ENCODE measurements at regions not wholly inside any gene's neighbourhood (a gene's known extent, or its start where the extent isn't known, plus 50 kb on each side); places are given as distances from the start of the nearest gene placed in this dataset.

GRCh38 chr4:90061881-90062280 lies 65.3 kb upstream of the CCSER1 start:
- no peak overlapping the region for H3K27ac ChIP-seq (ENCODE audit: low read depth in 1 of 2, low read length in 1 of 2)
- no peaks in the 10 kb centered on the region for H3K4me1 ChIP-seq (ENCODE audit: control insufficient read depth in 5 of 5, insufficient read depth in 5 of 5, low read length in 5 of 5)
- no peaks in the 10 kb centered on the region for H3K36me3 ChIP-seq (ENCODE audit: control insufficient read depth in 4 of 4, insufficient read depth in 4 of 4, low read length in 4 of 4)
- no peaks in the 10 kb centered on the region for H3K9me3 ChIP-seq (ENCODE audit: control insufficient read depth in 4 of 4, insufficient read depth in 3 of 4, low read length in 3 of 4)
- H3K27me3 ChIP-seq (ENCODE audit: control insufficient read depth in 3 of 3, insufficient read depth in 3 of 3, low read length in 2 of 3) = no peaks in the 10 kb centered on the region
- H3K9ac ChIP-seq (ENCODE audit: insufficient read depth in 1 of 2, low read length in 2 of 2) = no peak overlapping the region
- DNase-seq = no peak
- H3K4me3 ChIP-seq = no peak overlapping the region
- WGBS, 2 donors = 51 to 88% methylated on average over 1 of the region's 1 CpG
- TF ChIP-seq CTCF (IDR thresholded peaks at IDR 0.05; ENCODE audit: control extremely low read depth, extremely low read depth) = no peak
- ATAC-seq (ENCODE audit: insufficient read depth, low FRiP score) = no peak

GRCh38 chr4:90064196-90064595 lies 63.0 kb upstream of the CCSER1 start:
- no peaks in the 10 kb centered on the region for H3K27me3 ChIP-seq (ENCODE audit: control insufficient read depth in 3 of 3, insufficient read depth in 3 of 3, low read length in 2 of 3)
- H3K4me3 ChIP-seq = no peak overlapping the region
- H3K4me1 ChIP-seq (ENCODE audit: control insufficient read depth in 5 of 5, insufficient read depth in 5 of 5, low read length in 5 of 5) = no peaks in the 10 kb centered on the region
- DNase-seq (no peak), ATAC-seq (ENCODE audit: insufficient read depth, low FRiP score) (no peak)
- TF ChIP-seq CTCF (IDR thresholded peaks at IDR 0.05; ENCODE audit: control extremely low read depth, extremely low read depth) = no peak
- no peaks in the 10 kb centered on the region for H3K36me3 ChIP-seq (ENCODE audit: control insufficient read depth in 4 of 4, insufficient read depth in 4 of 4, low read length in 4 of 4)
- no peak overlapping the region for H3K9ac ChIP-seq (ENCODE audit: insufficient read depth in 1 of 2, low read length in 2 of 2)
- H3K9me3 ChIP-seq (ENCODE audit: control insufficient read depth in 4 of 4, insufficient read depth in 3 of 4, low read length in 3 of 4) = no peaks in the 10 kb centered on the region
- WGBS, 2 donors = 77 to 86% methylated on average over 4 of the region's 4 CpGs
- no peak overlapping the region for H3K27ac ChIP-seq (ENCODE audit: low read depth in 1 of 2, low read length in 1 of 2)

DNA sequence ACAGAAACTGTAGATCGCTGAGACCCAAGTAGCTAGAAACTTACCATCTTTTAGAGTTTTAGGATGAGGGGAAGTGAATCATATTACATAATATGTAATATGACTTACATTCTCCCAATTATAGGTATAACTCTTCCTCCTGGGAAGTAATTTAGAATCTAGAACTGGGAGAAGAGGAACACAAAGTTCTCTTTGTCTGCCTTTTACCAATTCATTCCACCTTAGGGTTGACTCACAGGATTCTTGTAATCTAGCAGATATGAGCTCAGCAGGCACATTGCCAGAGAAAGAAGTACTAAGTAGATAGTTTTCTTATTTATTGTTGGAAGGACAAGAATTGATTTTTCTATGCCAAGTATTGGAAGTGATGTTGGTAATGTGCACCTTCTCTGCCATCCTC lies 58.0 kb upstream of the CCSER1 start:
- H3K4me1 ChIP-seq (ENCODE audit: control insufficient read depth in 5 of 5, insufficient read depth in 5 of 5, low read length in 5 of 5) = no peaks in the 10 kb centered on the region
- H3K9me3 ChIP-seq (ENCODE audit: control insufficient read depth in 4 of 4, insufficient read depth in 3 of 4, low read length in 3 of 4) = no peaks in the 10 kb centered on the region
- 90 to 95% methylated on average over 1 of the region's 1 CpG for WGBS, 2 donors
- H3K9ac ChIP-seq (ENCODE audit: insufficient read depth in 1 of 2, low read length in 2 of 2) = no peak overlapping the region
- no peak overlapping the region for H3K27ac ChIP-seq (ENCODE audit: low read depth in 1 of 2, low read length in 1 of 2)
- ATAC-seq (ENCODE audit: insufficient read depth, low FRiP score) (no peak), DNase-seq (no peak)
- TF ChIP-seq CTCF (IDR thresholded peaks at IDR 0.05; ENCODE audit: control extremely low read depth, extremely low read depth) = no peak
- H3K4me3 ChIP-seq = no peak overlapping the region
- no peaks in the 10 kb centered on the region for H3K27me3 ChIP-seq (ENCODE audit: control insufficient read depth in 3 of 3, insufficient read depth in 3 of 3, low read length in 2 of 3)
- no peaks in the 10 kb centered on the region for H3K36me3 ChIP-seq (ENCODE audit: control insufficient read depth in 4 of 4, insufficient read depth in 4 of 4, low read length in 4 of 4)

Measured in lung (tissue), 11 donors.